Mammary epithelial cell (primary cell): ENCODE measurements at regions not wholly inside any gene's neighbourhood (a gene's known extent, or its start where the extent isn't known, plus 50 kb on each side); places are given as distances from the start of the nearest gene placed in this dataset.

ENCODE experiments used
- EZH2 ChIP-seq: IDR thresholded peaks from 2 replicates; pipeline ENCODE4 v1.6.1; 2012; ENCODE audit warnings: low read length, inconsistent platforms, borderline replicate concordance
- TF ChIP-seq, protein P1 (sequence below), 2 donors: IDR thresholded peaks in 1 of 2; conservative IDR thresholded peaks in 1 of 2; 2 replicates each; pipeline ENCODE4 v1.5.1; 2011 to 2012; ENCODE audit warnings: inconsistent platforms in 2 of 2, low read length in 2 of 2, mild to moderate bottlenecking in 2 of 2, control low read depth in 1 of 2, low read depth in 1 of 2; ENCODE audit not compliant: insufficient read depth in 1 of 2; ENCODE audit errors: extremely low read depth in 1 of 2

GRCh38 chr12:34233618-34234017 is 211.3 kb downstream of the ALG10 start:
- TF ChIP-seq, protein P1, sequence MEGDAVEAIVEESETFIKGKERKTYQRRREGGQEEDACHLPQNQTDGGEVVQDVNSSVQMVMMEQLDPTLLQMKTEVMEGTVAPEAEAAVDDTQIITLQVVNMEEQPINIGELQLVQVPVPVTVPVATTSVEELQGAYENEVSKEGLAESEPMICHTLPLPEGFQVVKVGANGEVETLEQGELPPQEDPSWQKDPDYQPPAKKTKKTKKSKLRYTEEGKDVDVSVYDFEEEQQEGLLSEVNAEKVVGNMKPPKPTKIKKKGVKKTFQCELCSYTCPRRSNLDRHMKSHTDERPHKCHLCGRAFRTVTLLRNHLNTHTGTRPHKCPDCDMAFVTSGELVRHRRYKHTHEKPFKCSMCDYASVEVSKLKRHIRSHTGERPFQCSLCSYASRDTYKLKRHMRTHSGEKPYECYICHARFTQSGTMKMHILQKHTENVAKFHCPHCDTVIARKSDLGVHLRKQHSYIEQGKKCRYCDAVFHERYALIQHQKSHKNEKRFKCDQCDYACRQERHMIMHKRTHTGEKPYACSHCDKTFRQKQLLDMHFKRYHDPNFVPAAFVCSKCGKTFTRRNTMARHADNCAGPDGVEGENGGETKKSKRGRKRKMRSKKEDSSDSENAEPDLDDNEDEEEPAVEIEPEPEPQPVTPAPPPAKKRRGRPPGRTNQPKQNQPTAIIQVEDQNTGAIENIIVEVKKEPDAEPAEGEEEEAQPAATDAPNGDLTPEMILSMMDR (conservative IDR thresholded peaks at IDR 0.05 in 1 of 2, IDR thresholded peaks at IDR 0.05 in 1 of 2; ENCODE audit: extremely low read depth in 1 of 2, insufficient read depth in 1 of 2, low read depth in 1 of 2, low read length in 2 of 2), result no peak
- no peak for TF ChIP-seq EZH2
